ENCODE measurements at regions not wholly inside any gene's neighbourhood (a gene's known extent, or its start where the extent isn't known, plus 50 kb on each side); places are given as distances from the start of the nearest gene placed in this dataset.

DNA sequence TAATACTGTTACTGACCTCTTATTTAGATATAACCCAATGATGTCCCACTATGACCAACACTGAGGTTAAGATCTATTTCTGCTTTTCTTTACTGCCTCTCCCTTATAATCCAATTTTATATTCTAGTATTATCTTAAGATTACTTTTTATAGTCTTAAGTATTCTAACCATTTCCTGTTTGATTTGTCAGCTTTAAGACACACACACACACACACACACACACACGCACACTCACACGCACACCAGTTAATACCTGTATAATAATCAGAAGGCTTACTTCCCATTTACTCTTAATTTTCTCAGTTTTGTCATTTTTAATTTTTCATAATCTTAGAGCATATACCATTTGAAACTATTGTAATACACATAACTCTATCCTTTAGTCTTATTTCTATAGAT, 226.0 kb upstream of the C11orf87 start:
- POLR2A ChIA-PET = no interaction called here
- CTCF ChIA-PET = no interaction called here

DNA sequence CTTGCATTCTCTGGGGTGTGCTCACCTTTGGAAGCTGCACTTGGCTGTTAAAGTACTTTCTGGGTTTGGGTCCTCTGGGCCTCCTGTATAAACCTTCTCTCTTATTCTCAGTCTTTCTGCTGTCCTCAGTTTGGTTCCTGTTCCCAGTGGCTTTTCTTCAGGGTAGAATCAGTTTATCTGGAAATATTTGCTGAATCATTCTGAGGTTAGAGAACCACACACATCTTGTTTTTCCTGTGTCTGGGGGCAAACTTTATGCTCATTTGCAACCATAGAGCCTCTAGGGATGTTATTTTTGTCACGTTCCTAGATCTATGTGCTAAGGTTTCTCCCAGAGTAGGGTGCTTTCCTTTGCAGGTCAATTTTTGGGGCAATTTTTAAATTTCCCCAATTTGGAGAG, 224.3 kb upstream of the C11orf87 start:
- Histone ChIP-seq H3K36me3 (ENCODE audit: control insufficient read depth in 4 of 4, insufficient read depth in 4 of 4, low read length in 3 of 4) (no peaks in the 10 kb centered on the region), H3K4me3 (ENCODE audit: control insufficient read depth in 1 of 7, extremely low read depth in 1 of 7, insufficient read depth in 4 of 7, low read depth in 2 of 7, low read length in 6 of 7) (no peak overlapping the region), H3K27me3 (replicated peaks in 2 of 5; ENCODE audit: control insufficient read depth in 4 of 5, insufficient read depth in 5 of 5, low read length in 4 of 5) (no peaks in the 10 kb centered on the region), H3K4me1 (ENCODE audit: control extremely low read depth in 1 of 4, control insufficient read depth in 4 of 4, insufficient read depth in 4 of 4, low read length in 3 of 4) (peaks cover 0 to 21% (median 8%) of the 10 kb centered on the region in 4 experiments), H3K9me3 (ENCODE audit: control extremely low read depth in 1 of 5, control insufficient read depth in 4 of 5, insufficient read depth in 2 of 5, low read depth in 1 of 5, low read length in 4 of 5) (peaks cover 0 to under 1% (median 0%) of the 10 kb centered on the region in 5 experiments), H3K27ac (ENCODE audit: insufficient read depth in 1 of 2, low read depth in 1 of 2, low read length in 2 of 2, poor library complexity in 1 of 2, severe bottlenecking in 2 of 2) (no peak overlapping the region)
- WGBS (ENCODE audit: insufficient coverage) = 0% methylated on average over 1 of the region's 1 CpG
- DNase-seq = peak; percentile 30 to 85 (median 80)
- POLR2A ChIA-PET = no interaction called here
- CTCF ChIA-PET = no interaction called here

More for the DNA sequence above, 226.0 kb upstream of the C11orf87 start:
- Histone ChIP-seq H3K9me3 (ENCODE audit: control extremely low read depth in 1 of 5, control insufficient read depth in 4 of 5, insufficient read depth in 2 of 5, low read depth in 1 of 5, low read length in 4 of 5) (peaks cover 0 to 4% (median 0%) of the 10 kb centered on the region in 5 experiments), H3K27me3 (replicated peaks in 2 of 5; ENCODE audit: control insufficient read depth in 4 of 5, insufficient read depth in 5 of 5, low read length in 4 of 5) (no peaks in the 10 kb centered on the region), H3K4me1 (ENCODE audit: control extremely low read depth in 1 of 4, control insufficient read depth in 4 of 4, insufficient read depth in 4 of 4, low read length in 3 of 4) (peaks cover 0 to 21% (median 8%) of the 10 kb centered on the region in 4 experiments), H3K27ac (ENCODE audit: insufficient read depth in 1 of 2, low read depth in 1 of 2, low read length in 2 of 2, poor library complexity in 1 of 2, severe bottlenecking in 2 of 2) (no peak overlapping the region), H3K36me3 (ENCODE audit: control insufficient read depth in 4 of 4, insufficient read depth in 4 of 4, low read length in 3 of 4) (no peaks in the 10 kb centered on the region), H3K4me3 (ENCODE audit: control insufficient read depth in 1 of 7, extremely low read depth in 1 of 7, insufficient read depth in 4 of 7, low read depth in 2 of 7, low read length in 6 of 7) (no peak overlapping the region)
- DNase-seq = peak; percentile 7 to 40 (median 12)
- 80% methylated on average over 1 of the region's 2 CpGs for WGBS (ENCODE audit: insufficient coverage)

DNA sequence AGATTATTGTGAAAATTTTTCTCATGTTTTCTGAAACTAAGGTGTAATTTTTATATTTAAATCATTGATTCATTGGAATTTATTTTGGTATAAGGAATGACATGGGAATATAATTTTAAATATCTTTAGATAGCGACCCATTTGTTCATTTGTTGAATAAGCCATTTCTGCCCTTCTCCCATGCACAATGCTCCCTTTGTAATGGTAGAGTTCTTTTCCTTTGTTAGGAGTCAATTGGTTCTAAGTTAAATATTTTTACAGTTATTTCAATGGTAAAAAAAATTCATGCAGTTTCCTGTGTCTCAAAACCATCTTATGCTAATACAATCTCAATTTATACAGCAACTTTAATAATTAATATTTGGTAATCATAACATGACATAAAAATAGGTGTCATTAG, 218.8 kb upstream of the C11orf87 start:
- ChIA-PET POLR2A (no interaction called here), CTCF (no interaction called here)
- H3K36me3 ChIP-seq (ENCODE audit: control insufficient read depth in 4 of 4, insufficient read depth in 4 of 4, low read length in 3 of 4) = no peaks in the 10 kb centered on the region

DNA sequence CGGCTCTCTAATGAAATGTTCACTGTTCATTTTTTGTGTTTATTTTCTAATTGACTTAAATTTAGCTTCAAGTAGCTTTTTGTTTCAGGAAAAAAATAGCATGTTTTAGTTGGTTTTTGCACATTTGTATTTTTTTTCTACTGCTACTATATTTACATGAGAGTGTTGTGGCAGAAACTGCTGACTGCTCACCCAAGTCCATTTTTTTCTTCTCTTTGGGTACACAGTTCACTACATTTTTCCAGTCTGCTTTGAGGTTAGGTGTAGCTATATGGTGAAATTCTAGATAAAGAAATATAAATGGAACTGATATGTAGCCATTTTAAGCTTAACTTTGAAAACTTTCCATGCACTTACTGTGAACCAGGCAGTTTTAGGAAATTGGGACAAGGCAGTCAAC, 216.7 kb upstream of the C11orf87 start:
- Histone ChIP-seq H3K27ac (ENCODE audit: insufficient read depth in 1 of 2, low read depth in 1 of 2, low read length in 2 of 2, poor library complexity in 1 of 2, severe bottlenecking in 2 of 2) (no peak overlapping the region), H3K27me3 (replicated peaks in 2 of 5; ENCODE audit: control insufficient read depth in 4 of 5, insufficient read depth in 5 of 5, low read length in 4 of 5) (no peaks in the 10 kb centered on the region), H3K9me3 (ENCODE audit: control extremely low read depth in 1 of 5, control insufficient read depth in 4 of 5, insufficient read depth in 2 of 5, low read depth in 1 of 5, low read length in 4 of 5) (peaks cover 0 to 5% (median 0%) of the 10 kb centered on the region in 5 experiments), H3K4me1 (ENCODE audit: control extremely low read depth in 1 of 4, control insufficient read depth in 4 of 4, insufficient read depth in 4 of 4, low read length in 3 of 4) (no peaks in the 10 kb centered on the region), H3K36me3 (ENCODE audit: control insufficient read depth in 4 of 4, insufficient read depth in 4 of 4, low read length in 3 of 4) (no peaks in the 10 kb centered on the region), H3K4me3 (ENCODE audit: control insufficient read depth in 1 of 7, extremely low read depth in 1 of 7, insufficient read depth in 4 of 7, low read depth in 2 of 7, low read length in 6 of 7) (no peak overlapping the region)
- no peak for DNase-seq
- ChIA-PET POLR2A (no interaction called here), CTCF (no interaction called here)
- WGBS (ENCODE audit: insufficient coverage) = no CpG with 5 or more reads among the region's 1 CpG

More for the DNA sequence above, 218.8 kb upstream of the C11orf87 start:
- no peaks in the 10 kb centered on the region for H3K27me3 ChIP-seq (replicated peaks in 2 of 5; ENCODE audit: control insufficient read depth in 4 of 5, insufficient read depth in 5 of 5, low read length in 4 of 5)
- no peak overlapping the region for H3K4me3 ChIP-seq (ENCODE audit: control insufficient read depth in 1 of 7, extremely low read depth in 1 of 7, insufficient read depth in 4 of 7, low read depth in 2 of 7, low read length in 6 of 7)
- H3K4me1 ChIP-seq (ENCODE audit: control extremely low read depth in 1 of 4, control insufficient read depth in 4 of 4, insufficient read depth in 4 of 4, low read length in 3 of 4) = peaks cover 0 to 5% (median under 1%) of the 10 kb centered on the region in 4 experiments
- no CpG with 5 or more reads among the region's 1 CpG for WGBS (ENCODE audit: insufficient coverage)
- no peak for DNase-seq
- no peak overlapping the region for H3K27ac ChIP-seq (ENCODE audit: insufficient read depth in 1 of 2, low read depth in 1 of 2, low read length in 2 of 2, poor library complexity in 1 of 2, severe bottlenecking in 2 of 2)
- H3K9me3 ChIP-seq (ENCODE audit: control extremely low read depth in 1 of 5, control insufficient read depth in 4 of 5, insufficient read depth in 2 of 5, low read depth in 1 of 5, low read length in 4 of 5) = peaks cover 0 to 5% (median 0%) of the 10 kb centered on the region in 5 experiments

DNA sequence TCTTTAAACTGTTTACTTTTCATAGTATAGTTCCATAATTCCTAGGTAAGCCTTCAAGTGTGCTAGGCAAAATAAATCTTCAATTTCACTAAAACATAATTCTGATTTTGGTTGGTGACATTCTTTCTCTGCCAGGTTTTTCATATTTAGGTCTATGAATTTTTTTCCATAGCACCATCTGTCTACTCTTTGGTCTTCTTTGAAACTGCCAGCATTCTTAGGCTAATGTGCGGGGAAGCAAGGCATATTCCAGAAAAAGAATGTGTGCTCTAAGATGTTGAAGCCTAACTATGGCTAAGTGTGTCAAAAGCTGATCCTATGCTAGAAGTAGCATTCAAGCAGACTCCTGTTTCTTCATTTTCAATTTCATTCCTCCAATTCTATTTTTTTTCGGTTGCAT, 213.9 kb upstream of the C11orf87 start:
- POLR2A ChIA-PET = no interaction called here
- no CpG with 5 or more reads among the region's 2 CpGs for WGBS (ENCODE audit: insufficient coverage)

DNA sequence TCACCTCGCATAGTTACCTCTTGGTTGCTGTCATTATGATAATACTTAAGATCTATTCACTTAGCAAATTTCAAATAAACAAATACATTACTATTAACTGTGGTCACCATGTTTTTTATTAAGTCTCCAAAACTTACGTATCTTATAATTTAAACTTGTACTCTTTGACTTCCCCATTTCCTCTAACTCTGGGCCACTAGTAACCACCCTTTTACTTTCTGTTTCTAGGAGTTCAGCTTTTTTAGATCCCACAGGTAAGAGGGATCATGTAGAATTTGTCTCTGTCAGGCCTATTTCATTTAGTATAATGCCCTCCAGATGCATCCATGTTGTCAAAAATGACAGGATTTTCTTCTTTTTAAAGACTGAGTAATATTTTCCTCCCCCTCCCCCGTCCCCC, 212.4 kb upstream of the C11orf87 start:
- Histone ChIP-seq H3K4me1 (ENCODE audit: control extremely low read depth in 1 of 4, control insufficient read depth in 4 of 4, insufficient read depth in 4 of 4, low read length in 3 of 4) (no peaks in the 10 kb centered on the region), H3K27ac (ENCODE audit: insufficient read depth in 1 of 2, low read depth in 1 of 2, low read length in 2 of 2, poor library complexity in 1 of 2, severe bottlenecking in 2 of 2) (no peak overlapping the region), H3K36me3 (ENCODE audit: control insufficient read depth in 4 of 4, insufficient read depth in 4 of 4, low read length in 3 of 4) (no peaks in the 10 kb centered on the region), H3K27me3 (replicated peaks in 2 of 5; ENCODE audit: control insufficient read depth in 4 of 5, insufficient read depth in 5 of 5, low read length in 4 of 5) (no peaks in the 10 kb centered on the region), H3K9me3 (ENCODE audit: control extremely low read depth in 1 of 5, control insufficient read depth in 4 of 5, insufficient read depth in 2 of 5, low read depth in 1 of 5, low read length in 4 of 5) (peaks cover 0 to 5% (median 0%) of the 10 kb centered on the region in 5 experiments), H3K4me3 (ENCODE audit: control insufficient read depth in 1 of 7, extremely low read depth in 1 of 7, insufficient read depth in 4 of 7, low read depth in 2 of 7, low read length in 6 of 7) (no peak overlapping the region)
- ChIA-PET POLR2A (no interaction called here), CTCF (no interaction called here)
- 90% methylated on average over 1 of the region's 3 CpGs for WGBS (ENCODE audit: insufficient coverage)
- peak in 2 of 3 donors; percentile 2 to 8 for DNase-seq

More for the DNA sequence above, 213.9 kb upstream of the C11orf87 start:
- H3K4me3 ChIP-seq (ENCODE audit: control insufficient read depth in 1 of 7, extremely low read depth in 1 of 7, insufficient read depth in 4 of 7, low read depth in 2 of 7, low read length in 6 of 7) = no peak overlapping the region
- CTCF ChIA-PET = no interaction called here
- no peaks in the 10 kb centered on the region for H3K4me1 ChIP-seq (ENCODE audit: control extremely low read depth in 1 of 4, control insufficient read depth in 4 of 4, insufficient read depth in 4 of 4, low read length in 3 of 4)
- DNase-seq = no peak
- H3K27me3 ChIP-seq (replicated peaks in 2 of 5; ENCODE audit: control insufficient read depth in 4 of 5, insufficient read depth in 5 of 5, low read length in 4 of 5) = no peaks in the 10 kb centered on the region
- H3K36me3 ChIP-seq (ENCODE audit: control insufficient read depth in 4 of 4, insufficient read depth in 4 of 4, low read length in 3 of 4) = no peaks in the 10 kb centered on the region
- H3K9me3 ChIP-seq (ENCODE audit: control extremely low read depth in 1 of 5, control insufficient read depth in 4 of 5, insufficient read depth in 2 of 5, low read depth in 1 of 5, low read length in 4 of 5) = peaks cover 0 to 5% (median 0%) of the 10 kb centered on the region in 5 experiments
- no peak overlapping the region for H3K27ac ChIP-seq (ENCODE audit: insufficient read depth in 1 of 2, low read depth in 1 of 2, low read length in 2 of 2, poor library complexity in 1 of 2, severe bottlenecking in 2 of 2)

DNA sequence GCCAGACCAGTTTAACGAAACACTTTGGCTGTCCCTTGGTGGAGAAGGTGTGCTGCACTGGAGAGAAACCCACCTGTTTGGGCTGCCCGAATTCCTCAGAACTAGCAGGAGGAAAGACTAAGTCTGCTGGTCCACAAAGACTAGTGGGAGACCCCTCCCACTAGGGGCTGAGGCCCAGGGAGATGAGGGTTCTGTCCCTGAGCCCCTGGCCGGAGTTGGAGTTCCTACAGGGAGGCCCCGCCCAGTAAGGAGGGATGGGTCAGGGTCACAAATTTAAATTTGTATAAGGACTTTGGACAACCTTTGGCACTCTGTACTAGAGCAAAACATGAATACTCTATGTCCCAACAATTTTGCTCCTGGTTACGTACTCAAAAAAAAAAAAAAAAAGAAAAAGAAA, 200.8 kb upstream of the C11orf87 start:
- ChIA-PET CTCF (no interaction called here), POLR2A (no interaction called here)
- no peaks in the 10 kb centered on the region for H3K36me3 ChIP-seq (ENCODE audit: control insufficient read depth in 4 of 4, insufficient read depth in 4 of 4, low read length in 3 of 4)
- H3K27ac ChIP-seq (ENCODE audit: insufficient read depth in 1 of 2, low read depth in 1 of 2, low read length in 2 of 2, poor library complexity in 1 of 2, severe bottlenecking in 2 of 2) = no peak overlapping the region
- no peak overlapping the region for H3K4me3 ChIP-seq (ENCODE audit: control insufficient read depth in 1 of 7, extremely low read depth in 1 of 7, insufficient read depth in 4 of 7, low read depth in 2 of 7, low read length in 6 of 7)
- no peaks in the 10 kb centered on the region for H3K9me3 ChIP-seq (ENCODE audit: control extremely low read depth in 1 of 5, control insufficient read depth in 4 of 5, insufficient read depth in 2 of 5, low read depth in 1 of 5, low read length in 4 of 5)
- H3K27me3 ChIP-seq (replicated peaks in 2 of 5; ENCODE audit: control insufficient read depth in 4 of 5, insufficient read depth in 5 of 5, low read length in 4 of 5) = no peaks in the 10 kb centered on the region
- no peaks in the 10 kb centered on the region for H3K4me1 ChIP-seq (ENCODE audit: control extremely low read depth in 1 of 4, control insufficient read depth in 4 of 4, insufficient read depth in 4 of 4, low read length in 3 of 4)
- WGBS (ENCODE audit: insufficient coverage) = 100% methylated on average over 2 of the region's 5 CpGs
- DNase-seq = no peak
